Neutrophil (primary cell): ENCODE measurements at regions not wholly inside any gene's neighbourhood (a gene's known extent, or its start where the extent isn't known, plus 50 kb on each side); places are given as distances from the start of the nearest gene placed in this dataset.

Experiments used
- H3K27ac ChIP-seq: fragments of 200-600 bp; sonication (generic); 2 replicates; pipeline ENCODE4 v1.5.1; 2016; ENCODE audit warnings: mild to moderate bottlenecking, moderate library complexity
- H3K27me3 ChIP-seq: fragments of 200-600 bp; sonication (generic); 2 replicates; pipeline ENCODE4 v1.6.0; 2016; ENCODE audit warnings: mild to moderate bottlenecking
- H3K36me3 ChIP-seq: fragments of 200-600 bp; sonication (generic); 2 replicates; pipeline ENCODE4 v1.5.1; 2017
- H3K4me1 ChIP-seq, 2 experiments: fragments of 200-600 bp in 1 of 2; sonication (generic) in 1 of 2; 1 replicate in 1 of 2; 2 replicates in 1 of 2; pipeline versions ENCODE4 v1.5.1 to v1.6.1; 2013 to 2016; ENCODE audit warnings: low read depth in 1 of 2, low read length in 1 of 2, mild to moderate bottlenecking in 1 of 2, moderate library complexity in 1 of 2; ENCODE audit not compliant: control insufficient read depth in 1 of 2, insufficient read depth in 1 of 2
- H3K4me3 ChIP-seq, 2 experiments: fragments of 200-600 bp in 1 of 2; sonication (generic) in 1 of 2; 1 replicate in 1 of 2; 2 replicates in 1 of 2; pipeline ENCODE4 v1.5.1; 2013 to 2016; ENCODE audit warnings: low read depth in 1 of 2, low read length in 1 of 2, mild to moderate bottlenecking in 1 of 2, moderate library complexity in 1 of 2
- H3K9me3 ChIP-seq: fragments of 200-600 bp; sonication (generic); 2 replicates; pipeline ENCODE4 v1.5.1; 2016
- TF ChIP-seq, protein P1 (sequence below): fragments of 200-600 bp; sonication (generic); IDR thresholded peaks from 2 replicates; pipeline ENCODE4 v1.5.1; 2016; ENCODE audit warnings: antibody characterized with exemption

DNA sequence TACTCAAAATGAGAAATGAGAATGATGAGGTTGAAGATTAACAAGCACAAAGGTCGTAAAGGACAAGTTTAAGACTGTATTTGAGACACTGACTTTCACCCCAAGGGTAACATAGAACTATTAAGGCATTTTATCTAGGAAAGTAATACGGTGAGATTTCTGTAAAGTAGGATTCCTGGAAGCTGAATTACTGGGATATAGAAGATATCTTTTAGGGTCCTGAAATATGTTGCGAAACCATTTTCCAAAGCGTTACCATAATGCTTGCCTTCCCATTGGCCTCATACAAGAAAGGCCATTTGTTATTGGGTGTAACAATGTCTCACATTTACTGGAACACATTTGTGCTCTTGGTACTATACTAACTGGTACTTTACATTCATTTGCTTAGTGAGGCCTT is 1185.9 kb upstream of the TENM4 start:
- Histone ChIP-seq H3K27ac (no peak overlapping the region), H3K4me3 (no peak overlapping the region)
- TF ChIP-seq, protein P1, sequence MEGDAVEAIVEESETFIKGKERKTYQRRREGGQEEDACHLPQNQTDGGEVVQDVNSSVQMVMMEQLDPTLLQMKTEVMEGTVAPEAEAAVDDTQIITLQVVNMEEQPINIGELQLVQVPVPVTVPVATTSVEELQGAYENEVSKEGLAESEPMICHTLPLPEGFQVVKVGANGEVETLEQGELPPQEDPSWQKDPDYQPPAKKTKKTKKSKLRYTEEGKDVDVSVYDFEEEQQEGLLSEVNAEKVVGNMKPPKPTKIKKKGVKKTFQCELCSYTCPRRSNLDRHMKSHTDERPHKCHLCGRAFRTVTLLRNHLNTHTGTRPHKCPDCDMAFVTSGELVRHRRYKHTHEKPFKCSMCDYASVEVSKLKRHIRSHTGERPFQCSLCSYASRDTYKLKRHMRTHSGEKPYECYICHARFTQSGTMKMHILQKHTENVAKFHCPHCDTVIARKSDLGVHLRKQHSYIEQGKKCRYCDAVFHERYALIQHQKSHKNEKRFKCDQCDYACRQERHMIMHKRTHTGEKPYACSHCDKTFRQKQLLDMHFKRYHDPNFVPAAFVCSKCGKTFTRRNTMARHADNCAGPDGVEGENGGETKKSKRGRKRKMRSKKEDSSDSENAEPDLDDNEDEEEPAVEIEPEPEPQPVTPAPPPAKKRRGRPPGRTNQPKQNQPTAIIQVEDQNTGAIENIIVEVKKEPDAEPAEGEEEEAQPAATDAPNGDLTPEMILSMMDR = no peak

DNA sequence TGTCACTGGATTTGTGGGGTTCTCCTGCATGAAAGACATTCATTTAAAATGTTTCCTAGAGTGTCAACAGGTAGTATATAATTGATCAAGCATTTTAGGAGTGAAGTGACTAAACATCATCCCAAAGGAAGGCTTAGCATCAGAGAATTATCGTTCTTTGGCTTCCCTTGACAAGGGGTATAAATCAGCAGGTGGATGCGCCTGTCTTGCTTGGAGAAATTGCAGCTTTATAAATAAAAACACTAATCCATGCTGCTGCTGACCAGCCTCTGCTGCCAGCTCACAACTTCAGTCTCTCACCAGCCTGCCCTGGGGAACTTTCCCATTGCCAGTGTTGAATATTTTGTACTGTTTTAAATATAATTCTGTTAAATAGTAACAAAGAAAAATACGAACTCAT is 1184.7 kb upstream of the TENM4 start:
- no peak overlapping the region for H3K4me3 ChIP-seq
- H3K9me3 ChIP-seq = no peaks in the 10 kb centered on the region
- TF ChIP-seq, protein P1 = no peak
- no peaks in the 10 kb centered on the region for H3K36me3 ChIP-seq
- no peaks in the 10 kb centered on the region for H3K4me1 ChIP-seq
- H3K27ac ChIP-seq = no peak overlapping the region
- H3K27me3 ChIP-seq = no peaks in the 10 kb centered on the region

More for the DNA sequence above, 1185.9 kb upstream of the TENM4 start:
- Histone ChIP-seq H3K4me1 (no peaks in the 10 kb centered on the region), H3K27me3 (no peaks in the 10 kb centered on the region), H3K9me3 (no peaks in the 10 kb centered on the region), H3K36me3 (no peaks in the 10 kb centered on the region)

- H3K27ac ChIP-seq = no peak overlapping the region
- no peaks in the 10 kb centered on the region for H3K4me1 ChIP-seq
- H3K4me3 ChIP-seq = no peak overlapping the region
- no peaks in the 10 kb centered on the region for H3K9me3 ChIP-seq
- no peaks in the 10 kb centered on the region for H3K27me3 ChIP-seq
- TF ChIP-seq, protein P1 = no peak
- no peaks in the 10 kb centered on the region for H3K36me3 ChIP-seq
These were observed 1181.0 kb upstream of the TENM4 start for GRCh38 chr11:80621871-80622270.

DNA sequence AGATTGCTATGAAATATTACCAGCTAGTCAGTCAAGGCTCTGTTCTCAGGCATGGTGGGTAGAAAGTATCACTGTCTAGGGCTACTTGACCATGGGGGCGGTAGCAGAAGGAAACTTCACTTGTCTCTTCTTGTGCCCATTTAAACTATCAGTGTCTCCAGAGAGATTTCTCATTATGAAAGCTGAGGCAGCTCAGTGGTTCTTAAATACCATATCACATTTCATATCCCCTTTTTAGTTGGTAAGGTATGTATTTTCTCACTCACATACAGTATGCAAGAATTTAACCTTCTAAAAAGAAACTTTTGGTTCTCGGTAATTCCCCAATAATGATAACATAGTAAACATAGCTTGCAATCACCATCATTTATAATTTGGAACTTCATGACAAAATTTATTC is 1180.0 kb upstream of the TENM4 start:
- no peaks in the 10 kb centered on the region for H3K9me3 ChIP-seq
- TF ChIP-seq, protein P1 = no peak
- H3K4me1 ChIP-seq = no peaks in the 10 kb centered on the region
- H3K4me3 ChIP-seq = no peak overlapping the region
- no peak overlapping the region for H3K27ac ChIP-seq
- H3K36me3 ChIP-seq = no peaks in the 10 kb centered on the region
- H3K27me3 ChIP-seq = no peaks in the 10 kb centered on the region

DNA sequence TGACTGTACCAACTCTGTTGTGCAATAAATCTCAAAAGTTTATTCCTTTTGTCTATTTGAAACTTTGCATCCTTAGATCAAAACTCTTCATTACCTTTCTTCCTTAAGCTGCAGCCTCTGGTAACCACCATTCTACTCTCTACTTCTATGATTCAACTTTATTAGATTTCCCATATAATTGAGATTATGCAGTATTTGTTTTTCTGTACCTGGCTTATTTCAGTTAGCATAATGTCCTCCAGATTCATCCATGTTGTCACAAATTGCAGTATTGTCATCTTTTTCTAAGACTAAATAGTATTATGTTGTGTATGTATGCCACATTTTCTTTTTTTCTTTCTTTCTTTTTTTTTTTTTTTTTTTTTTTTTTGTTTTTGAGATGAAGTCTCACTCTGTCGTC is 1176.3 kb upstream of the TENM4 start:
- Histone ChIP-seq H3K27me3 (no peaks in the 10 kb centered on the region), H3K4me1 (no peaks in the 10 kb centered on the region)

More for the DNA sequence above, 1176.3 kb upstream of the TENM4 start:
- no peak overlapping the region for H3K27ac ChIP-seq
- H3K4me3 ChIP-seq = no peak overlapping the region
- no peaks in the 10 kb centered on the region for H3K36me3 ChIP-seq
- TF ChIP-seq, protein P1 = no peak
- no peaks in the 10 kb centered on the region for H3K9me3 ChIP-seq
